ENCODE measurements at regions not wholly inside any gene's neighbourhood (a gene's known extent, or its start where the extent isn't known, plus 50 kb on each side); places are given as distances from the start of the nearest gene placed in this dataset.

- TF ChIP-seq CTCF (IDR thresholded peaks at IDR 0.05) (no peak), POLR2A (IDR thresholded peaks at IDR 0.05) (no peak)
Measured at GRCh38 chr10:121332353-121332752, 265.9 kb downstream of the FGFR2 start.

Measured in gastroesophageal sphincter (tissue), 3 donors.